ENCODE measurements at regions not wholly inside any gene's neighbourhood (a gene's known extent, or its start where the extent isn't known, plus 50 kb on each side); places are given as distances from the start of the nearest gene placed in this dataset.

DNA sequence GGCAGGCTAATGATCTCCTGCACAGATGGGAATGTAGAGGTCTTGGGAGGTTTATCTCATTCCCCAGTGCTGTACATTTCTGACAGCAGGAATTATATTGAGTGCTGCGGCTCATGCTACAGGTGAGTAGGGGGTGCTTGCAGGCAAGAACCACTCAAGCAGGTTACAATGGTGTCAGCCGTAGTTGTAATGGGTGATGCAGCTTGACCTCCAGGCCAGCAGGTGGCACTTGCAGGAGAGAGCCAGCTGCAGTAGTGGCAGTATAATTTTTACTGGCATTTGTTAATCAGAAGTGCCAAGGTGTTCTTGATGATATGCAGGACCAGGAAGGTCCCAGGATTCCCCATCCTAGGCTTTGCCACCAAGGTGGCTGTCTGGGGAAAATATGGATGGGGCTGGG is 759.6 kb upstream of the NDST4 start:
- TF ChIP-seq, protein P1, sequence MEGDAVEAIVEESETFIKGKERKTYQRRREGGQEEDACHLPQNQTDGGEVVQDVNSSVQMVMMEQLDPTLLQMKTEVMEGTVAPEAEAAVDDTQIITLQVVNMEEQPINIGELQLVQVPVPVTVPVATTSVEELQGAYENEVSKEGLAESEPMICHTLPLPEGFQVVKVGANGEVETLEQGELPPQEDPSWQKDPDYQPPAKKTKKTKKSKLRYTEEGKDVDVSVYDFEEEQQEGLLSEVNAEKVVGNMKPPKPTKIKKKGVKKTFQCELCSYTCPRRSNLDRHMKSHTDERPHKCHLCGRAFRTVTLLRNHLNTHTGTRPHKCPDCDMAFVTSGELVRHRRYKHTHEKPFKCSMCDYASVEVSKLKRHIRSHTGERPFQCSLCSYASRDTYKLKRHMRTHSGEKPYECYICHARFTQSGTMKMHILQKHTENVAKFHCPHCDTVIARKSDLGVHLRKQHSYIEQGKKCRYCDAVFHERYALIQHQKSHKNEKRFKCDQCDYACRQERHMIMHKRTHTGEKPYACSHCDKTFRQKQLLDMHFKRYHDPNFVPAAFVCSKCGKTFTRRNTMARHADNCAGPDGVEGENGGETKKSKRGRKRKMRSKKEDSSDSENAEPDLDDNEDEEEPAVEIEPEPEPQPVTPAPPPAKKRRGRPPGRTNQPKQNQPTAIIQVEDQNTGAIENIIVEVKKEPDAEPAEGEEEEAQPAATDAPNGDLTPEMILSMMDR (conservative IDR thresholded peaks at IDR 0.05; ENCODE audit: low read depth in 2 of 2): peak; percentile 43 to 47
- no peak for TF ChIP-seq POLR2AphosphoS5 (IDR thresholded peaks at IDR 0.05; ENCODE audit: low read depth)

Measured in GM23338 (cell line).